ENCODE measurements at regions not wholly inside any gene's neighbourhood (a gene's known extent, or its start where the extent isn't known, plus 50 kb on each side); places are given as distances from the start of the nearest gene placed in this dataset.

GRCh38 chr6:167493976-167494697 lies 169.3 kb downstream of the TTLL2 start (continued):
- TF ChIP-seq, protein P1, sequence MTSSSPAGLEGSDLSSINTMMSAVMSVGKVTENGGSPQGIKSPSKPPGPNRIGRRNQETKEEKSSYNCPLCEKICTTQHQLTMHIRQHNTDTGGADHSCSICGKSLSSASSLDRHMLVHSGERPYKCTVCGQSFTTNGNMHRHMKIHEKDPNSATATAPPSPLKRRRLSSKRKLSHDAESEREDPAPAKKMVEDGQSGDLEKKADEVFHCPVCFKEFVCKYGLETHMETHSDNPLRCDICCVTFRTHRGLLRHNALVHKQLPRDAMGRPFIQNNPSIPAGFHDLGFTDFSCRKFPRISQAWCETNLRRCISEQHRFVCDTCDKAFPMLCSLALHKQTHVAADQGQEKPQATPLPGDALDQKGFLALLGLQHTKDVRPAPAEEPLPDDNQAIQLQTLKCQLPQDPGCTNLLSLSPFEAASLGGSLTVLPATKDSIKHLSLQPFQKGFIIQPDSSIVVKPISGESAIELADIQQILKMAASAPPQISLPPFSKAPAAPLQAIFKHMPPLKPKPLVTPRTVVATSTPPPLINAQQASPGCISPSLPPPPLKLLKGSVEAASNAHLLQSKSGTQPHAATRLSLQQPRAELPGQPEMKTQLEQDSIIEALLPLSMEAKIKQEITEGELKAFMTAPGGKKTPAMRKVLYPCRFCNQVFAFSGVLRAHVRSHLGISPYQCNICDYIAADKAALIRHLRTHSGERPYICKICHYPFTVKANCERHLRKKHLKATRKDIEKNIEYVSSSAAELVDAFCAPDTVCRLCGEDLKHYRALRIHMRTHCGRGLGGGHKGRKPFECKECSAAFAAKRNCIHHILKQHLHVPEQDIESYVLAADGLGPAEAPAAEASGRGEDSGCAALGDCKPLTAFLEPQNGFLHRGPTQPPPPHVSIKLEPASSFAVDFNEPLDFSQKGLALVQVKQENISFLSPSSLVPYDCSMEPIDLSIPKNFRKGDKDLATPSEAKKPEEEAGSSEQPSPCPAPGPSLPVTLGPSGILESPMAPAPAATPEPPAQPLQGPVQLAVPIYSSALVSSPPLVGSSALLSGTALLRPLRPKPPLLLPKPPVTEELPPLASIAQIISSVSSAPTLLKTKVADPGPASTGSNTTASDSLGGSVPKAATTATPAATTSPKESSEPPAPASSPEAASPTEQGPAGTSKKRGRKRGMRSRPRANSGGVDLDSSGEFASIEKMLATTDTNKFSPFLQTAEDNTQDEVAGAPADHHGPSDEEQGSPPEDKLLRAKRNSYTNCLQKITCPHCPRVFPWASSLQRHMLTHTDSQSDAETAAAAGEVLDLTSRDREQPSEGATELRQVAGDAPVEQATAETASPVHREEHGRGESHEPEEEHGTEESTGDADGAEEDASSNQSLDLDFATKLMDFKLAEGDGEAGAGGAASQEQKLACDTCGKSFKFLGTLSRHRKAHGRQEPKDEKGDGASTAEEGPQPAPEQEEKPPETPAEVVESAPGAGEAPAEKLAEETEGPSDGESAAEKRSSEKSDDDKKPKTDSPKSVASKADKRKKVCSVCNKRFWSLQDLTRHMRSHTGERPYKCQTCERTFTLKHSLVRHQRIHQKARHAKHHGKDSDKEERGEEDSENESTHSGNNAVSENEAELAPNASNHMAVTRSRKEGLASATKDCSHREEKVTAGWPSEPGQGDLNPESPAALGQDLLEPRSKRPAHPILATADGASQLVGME (CRISPR knock-in tag; IDR thresholded peaks at IDR 0.05) = no peak
- TF ChIP-seq NKRF (IDR thresholded peaks at IDR 0.05; ENCODE audit: borderline replicate concordance) (no peak), ZNF165 (CRISPR knock-in tag; IDR thresholded peaks at IDR 0.05; ENCODE audit: borderline replicate concordance) (no peak)
